ENCODE measurements at regions not wholly inside any gene's neighbourhood (a gene's known extent, or its start where the extent isn't known, plus 50 kb on each side); places are given as distances from the start of the nearest gene placed in this dataset.

DNA sequence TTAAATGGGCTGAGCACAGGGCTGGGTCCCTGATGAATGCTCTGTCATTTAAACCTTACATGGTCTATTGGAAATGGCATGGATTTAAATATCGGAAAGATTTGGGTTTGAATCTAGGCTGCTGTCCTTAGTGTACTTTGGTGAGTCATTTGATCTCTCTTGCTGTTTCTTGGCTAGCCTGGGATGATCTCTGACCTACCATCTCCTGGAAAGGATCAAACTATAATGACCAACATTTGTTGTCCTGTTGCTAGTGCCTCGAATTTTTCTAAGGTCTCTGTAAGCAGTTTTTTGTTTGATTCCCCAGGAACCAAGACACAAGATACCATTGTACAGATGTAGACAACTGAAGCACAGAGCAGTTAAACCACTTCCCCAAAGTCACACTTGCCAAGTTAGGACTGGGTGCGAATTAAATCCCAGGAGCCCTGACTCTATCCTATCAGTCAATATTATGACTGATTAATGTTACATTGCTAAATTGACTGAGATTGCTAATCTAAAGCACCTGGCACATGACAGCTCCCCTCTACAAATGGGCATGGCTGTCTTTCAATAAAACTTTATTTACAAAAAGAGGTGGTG is 244.9 kb upstream of the MCTP2 start (continued):
- TF ChIP-seq, protein P1, sequence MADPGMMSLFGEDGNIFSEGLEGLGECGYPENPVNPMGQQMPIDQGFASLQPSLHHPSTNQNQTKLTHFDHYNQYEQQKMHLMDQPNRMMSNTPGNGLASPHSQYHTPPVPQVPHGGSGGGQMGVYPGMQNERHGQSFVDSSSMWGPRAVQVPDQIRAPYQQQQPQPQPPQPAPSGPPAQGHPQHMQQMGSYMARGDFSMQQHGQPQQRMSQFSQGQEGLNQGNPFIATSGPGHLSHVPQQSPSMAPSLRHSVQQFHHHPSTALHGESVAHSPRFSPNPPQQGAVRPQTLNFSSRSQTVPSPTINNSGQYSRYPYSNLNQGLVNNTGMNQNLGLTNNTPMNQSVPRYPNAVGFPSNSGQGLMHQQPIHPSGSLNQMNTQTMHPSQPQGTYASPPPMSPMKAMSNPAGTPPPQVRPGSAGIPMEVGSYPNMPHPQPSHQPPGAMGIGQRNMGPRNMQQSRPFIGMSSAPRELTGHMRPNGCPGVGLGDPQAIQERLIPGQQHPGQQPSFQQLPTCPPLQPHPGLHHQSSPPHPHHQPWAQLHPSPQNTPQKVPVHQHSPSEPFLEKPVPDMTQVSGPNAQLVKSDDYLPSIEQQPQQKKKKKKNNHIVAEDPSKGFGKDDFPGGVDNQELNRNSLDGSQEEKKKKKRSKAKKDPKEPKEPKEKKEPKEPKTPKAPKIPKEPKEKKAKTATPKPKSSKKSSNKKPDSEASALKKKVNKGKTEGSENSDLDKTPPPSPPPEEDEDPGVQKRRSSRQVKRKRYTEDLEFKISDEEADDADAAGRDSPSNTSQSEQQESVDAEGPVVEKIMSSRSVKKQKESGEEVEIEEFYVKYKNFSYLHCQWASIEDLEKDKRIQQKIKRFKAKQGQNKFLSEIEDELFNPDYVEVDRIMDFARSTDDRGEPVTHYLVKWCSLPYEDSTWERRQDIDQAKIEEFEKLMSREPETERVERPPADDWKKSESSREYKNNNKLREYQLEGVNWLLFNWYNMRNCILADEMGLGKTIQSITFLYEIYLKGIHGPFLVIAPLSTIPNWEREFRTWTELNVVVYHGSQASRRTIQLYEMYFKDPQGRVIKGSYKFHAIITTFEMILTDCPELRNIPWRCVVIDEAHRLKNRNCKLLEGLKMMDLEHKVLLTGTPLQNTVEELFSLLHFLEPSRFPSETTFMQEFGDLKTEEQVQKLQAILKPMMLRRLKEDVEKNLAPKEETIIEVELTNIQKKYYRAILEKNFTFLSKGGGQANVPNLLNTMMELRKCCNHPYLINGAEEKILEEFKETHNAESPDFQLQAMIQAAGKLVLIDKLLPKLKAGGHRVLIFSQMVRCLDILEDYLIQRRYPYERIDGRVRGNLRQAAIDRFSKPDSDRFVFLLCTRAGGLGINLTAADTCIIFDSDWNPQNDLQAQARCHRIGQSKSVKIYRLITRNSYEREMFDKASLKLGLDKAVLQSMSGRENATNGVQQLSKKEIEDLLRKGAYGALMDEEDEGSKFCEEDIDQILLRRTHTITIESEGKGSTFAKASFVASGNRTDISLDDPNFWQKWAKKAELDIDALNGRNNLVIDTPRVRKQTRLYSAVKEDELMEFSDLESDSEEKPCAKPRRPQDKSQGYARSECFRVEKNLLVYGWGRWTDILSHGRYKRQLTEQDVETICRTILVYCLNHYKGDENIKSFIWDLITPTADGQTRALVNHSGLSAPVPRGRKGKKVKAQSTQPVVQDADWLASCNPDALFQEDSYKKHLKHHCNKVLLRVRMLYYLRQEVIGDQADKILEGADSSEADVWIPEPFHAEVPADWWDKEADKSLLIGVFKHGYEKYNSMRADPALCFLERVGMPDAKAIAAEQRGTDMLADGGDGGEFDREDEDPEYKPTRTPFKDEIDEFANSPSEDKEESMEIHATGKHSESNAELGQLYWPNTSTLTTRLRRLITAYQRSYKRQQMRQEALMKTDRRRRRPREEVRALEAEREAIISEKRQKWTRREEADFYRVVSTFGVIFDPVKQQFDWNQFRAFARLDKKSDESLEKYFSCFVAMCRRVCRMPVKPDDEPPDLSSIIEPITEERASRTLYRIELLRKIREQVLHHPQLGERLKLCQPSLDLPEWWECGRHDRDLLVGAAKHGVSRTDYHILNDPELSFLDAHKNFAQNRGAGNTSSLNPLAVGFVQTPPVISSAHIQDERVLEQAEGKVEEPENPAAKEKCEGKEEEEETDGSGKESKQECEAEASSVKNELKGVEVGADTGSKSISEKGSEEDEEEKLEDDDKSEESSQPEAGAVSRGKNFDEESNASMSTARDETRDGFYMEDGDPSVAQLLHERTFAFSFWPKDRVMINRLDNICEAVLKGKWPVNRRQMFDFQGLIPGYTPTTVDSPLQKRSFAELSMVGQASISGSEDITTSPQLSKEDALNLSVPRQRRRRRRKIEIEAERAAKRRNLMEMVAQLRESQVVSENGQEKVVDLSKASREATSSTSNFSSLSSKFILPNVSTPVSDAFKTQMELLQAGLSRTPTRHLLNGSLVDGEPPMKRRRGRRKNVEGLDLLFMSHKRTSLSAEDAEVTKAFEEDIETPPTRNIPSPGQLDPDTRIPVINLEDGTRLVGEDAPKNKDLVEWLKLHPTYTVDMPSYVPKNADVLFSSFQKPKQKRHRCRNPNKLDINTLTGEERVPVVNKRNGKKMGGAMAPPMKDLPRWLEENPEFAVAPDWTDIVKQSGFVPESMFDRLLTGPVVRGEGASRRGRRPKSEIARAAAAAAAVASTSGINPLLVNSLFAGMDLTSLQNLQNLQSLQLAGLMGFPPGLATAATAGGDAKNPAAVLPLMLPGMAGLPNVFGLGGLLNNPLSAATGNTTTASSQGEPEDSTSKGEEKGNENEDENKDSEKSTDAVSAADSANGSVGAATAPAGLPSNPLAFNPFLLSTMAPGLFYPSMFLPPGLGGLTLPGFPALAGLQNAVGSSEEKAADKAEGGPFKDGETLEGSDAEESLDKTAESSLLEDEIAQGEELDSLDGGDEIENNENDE (IDR thresholded peaks at IDR 0.05; ENCODE audit: insufficient replicate concordance, low read length), result no peak
- no peak for TF ChIP-seq RBBP5 (IDR thresholded peaks at IDR 0.05; ENCODE audit: borderline replicate concordance, low read depth, low read length)
- TF ChIP-seq EZH2 (IDR thresholded peaks at IDR 0.05; ENCODE audit: low read depth, low read length, severe bottlenecking), result no peak
- TF ChIP-seq NANOG (IDR thresholded peaks at IDR 0.05; ENCODE audit: insufficient read depth, low read depth, low read length, poor library complexity, severe bottlenecking), result no peak
- TF ChIP-seq FOSL1 (IDR thresholded peaks at IDR 0.05; ENCODE audit: insufficient read depth, low read depth, low read length), result no peak
- no peak for TF ChIP-seq JUND (IDR thresholded peaks at IDR 0.05; ENCODE audit: low read length)

Measured in H1 (cell line).